SU-DHL-6 (cell line): ENCODE measurements at regions not wholly inside any gene's neighbourhood (a gene's known extent, or its start where the extent isn't known, plus 50 kb on each side); places are given as distances from the start of the nearest gene placed in this dataset.

Experiments
- H2AFZ ChIP-seq: fragments of 200-600 bp; sonication (generic); 2 replicates; pipeline ENCODE4 v1.6.1; 2014; ENCODE audit warnings: low read depth, mild to moderate bottlenecking, moderate library complexity, mixed read lengths, antibody characterized with exemption, low read length; ENCODE audit not compliant: severe bottlenecking
- H3F3A ChIP-seq: fragments of 200-600 bp; shearing (Covaris generic); 2 replicates; pipeline ENCODE4 v1.6.0; 2016; ENCODE audit warnings: antibody characterized with exemption, mild to moderate bottlenecking; ENCODE audit not compliant: insufficient read depth
- H3K27ac ChIP-seq: fragments of 200-600 bp; sonication (generic); 2 replicates; pipeline ENCODE4 v1.5.1; 2016; ENCODE audit warnings: low read depth, mild to moderate bottlenecking, low read length, moderate library complexity, mixed read lengths
- H3K27me3 ChIP-seq: fragments of 200-600 bp; sonication (generic), shearing (Covaris generic); 2 replicates; pipeline ENCODE4 v1.6.0; 2014; ENCODE audit warnings: mild to moderate bottlenecking, low read length
- H3K36me3 ChIP-seq: fragments of 200-600 bp; sonication (generic); 2 replicates; pipeline ENCODE4 v1.6.1; 2014; ENCODE audit warnings: mild to moderate bottlenecking, low read length, mixed read lengths
- H3K4me2 ChIP-seq: fragments of 300-600, 200-600 bp; shearing (Covaris generic), sonication (generic); 2 replicates; pipeline ENCODE4 v1.6.0; 2014; ENCODE audit warnings: low read length, low read depth, mild to moderate bottlenecking; ENCODE audit not compliant: poor library complexity, severe bottlenecking
- H3K4me3 ChIP-seq: fragments of 200-600 bp; sonication (generic); 2 replicates; pipeline ENCODE4 v1.5.1; 2014; ENCODE audit warnings: antibody characterized with exemption, low read length, mild to moderate bottlenecking, mixed read lengths; ENCODE audit not compliant: insufficient read depth, poor library complexity, severe bottlenecking
- H3K79me2 ChIP-seq: fragments of 200-600 bp; sonication (generic); 2 replicates; pipeline ENCODE4 v1.6.1; 2014; ENCODE audit warnings: mild to moderate bottlenecking, low read length, moderate library complexity; ENCODE audit not compliant: insufficient read depth
- H3K9ac ChIP-seq: fragments of 200-600 bp; sonication (generic); 2 replicates; pipeline ENCODE4 v1.7.0; 2014; ENCODE audit warnings: mild to moderate bottlenecking, low read length
- H3K9me2 ChIP-seq: fragments of 200-600 bp; sonication (generic); replicated peaks from 2 replicates; pipeline ENCODE4 v1.6.1; 2014; ENCODE audit warnings: low read length; ENCODE audit not compliant: insufficient read depth
- H3K9me3 ChIP-seq: fragments of 200-600 bp; sonication (generic); 2 replicates; pipeline ENCODE4 v1.6.1; 2014; ENCODE audit warnings: low read length, mixed read lengths; ENCODE audit not compliant: insufficient read depth
- H4K20me1 ChIP-seq: fragments of 200-600 bp; sonication (generic); 2 replicates; pipeline ENCODE4 v1.6.1; 2014; ENCODE audit warnings: low read depth, mild to moderate bottlenecking, antibody characterized with exemption, low read length, moderate library complexity, mixed read lengths
- EZH2phosphoT487 ChIP-seq: fragments of 200-600 bp; sonication (generic), shearing (Covaris generic); conservative IDR thresholded peaks from 2 replicates; pipeline ENCODE4 v1.6.1; 2018; ENCODE audit warnings: mild to moderate bottlenecking, antibody characterized with exemption, low read length, moderate library complexity, mixed read lengths
- TF ChIP-seq, protein P1 (sequence below): fragments of 200-600 bp; sonication (generic); IDR thresholded peaks from one replicate; pipeline ENCODE4 v1.5.1; 2017; ENCODE audit warnings: antibody characterized with exemption, mild to moderate bottlenecking, low read length, moderate library complexity; ENCODE audit not compliant: insufficient read depth, poor library complexity, severe bottlenecking

DNA sequence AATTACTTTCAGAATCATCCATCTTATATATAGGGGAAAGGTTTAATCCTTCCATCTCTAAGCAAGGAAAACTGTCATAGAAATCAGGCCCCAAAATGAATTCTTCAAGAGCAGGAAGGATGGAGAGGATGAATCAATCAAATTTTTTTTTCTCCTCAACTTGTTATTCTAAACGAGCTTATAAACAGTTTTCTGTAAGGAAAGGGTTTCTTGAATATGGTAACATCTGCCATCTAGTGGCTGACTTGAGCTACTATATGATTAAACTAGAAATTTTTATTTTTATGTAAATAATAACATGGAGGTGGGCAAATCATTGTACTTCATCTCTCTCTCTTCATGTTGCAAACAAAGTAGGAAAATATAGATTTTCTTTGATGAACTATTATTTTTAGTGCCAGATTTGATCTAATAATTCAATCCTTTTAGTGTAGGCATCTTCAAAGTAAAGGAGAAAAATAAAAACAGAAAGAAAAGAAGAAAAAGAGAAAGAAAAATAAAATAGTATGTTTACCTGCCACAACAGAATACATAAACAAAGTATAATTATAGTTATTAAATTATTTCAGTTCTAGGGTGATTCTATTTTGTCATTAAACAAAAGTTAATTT, 146.6 kb downstream of the SERPINI1 start:
- Histone ChIP-seq H3K4me2 (peak overlapping the region; percentile 38), H3K79me2 (no peaks in the 10 kb centered on the region), H3K9me2 (no peaks in the 10 kb centered on the region), H4K20me1 (no peaks in the 10 kb centered on the region), H2AFZ (no peak overlapping the region), H3K36me3 (no peaks in the 10 kb centered on the region), H3K9ac (peak overlapping the region; percentile 15; the same call in 1 of the 2 replicates), H3K27ac (no peak overlapping the region), H3K9me3 (no peaks in the 10 kb centered on the region), H3F3A (no peaks in the 10 kb centered on the region), H3K27me3 (no peaks in the 10 kb centered on the region), H3K4me3 (no peak overlapping the region)
- no peak for TF ChIP-seq EZH2phosphoT487
- TF ChIP-seq, protein P1, sequence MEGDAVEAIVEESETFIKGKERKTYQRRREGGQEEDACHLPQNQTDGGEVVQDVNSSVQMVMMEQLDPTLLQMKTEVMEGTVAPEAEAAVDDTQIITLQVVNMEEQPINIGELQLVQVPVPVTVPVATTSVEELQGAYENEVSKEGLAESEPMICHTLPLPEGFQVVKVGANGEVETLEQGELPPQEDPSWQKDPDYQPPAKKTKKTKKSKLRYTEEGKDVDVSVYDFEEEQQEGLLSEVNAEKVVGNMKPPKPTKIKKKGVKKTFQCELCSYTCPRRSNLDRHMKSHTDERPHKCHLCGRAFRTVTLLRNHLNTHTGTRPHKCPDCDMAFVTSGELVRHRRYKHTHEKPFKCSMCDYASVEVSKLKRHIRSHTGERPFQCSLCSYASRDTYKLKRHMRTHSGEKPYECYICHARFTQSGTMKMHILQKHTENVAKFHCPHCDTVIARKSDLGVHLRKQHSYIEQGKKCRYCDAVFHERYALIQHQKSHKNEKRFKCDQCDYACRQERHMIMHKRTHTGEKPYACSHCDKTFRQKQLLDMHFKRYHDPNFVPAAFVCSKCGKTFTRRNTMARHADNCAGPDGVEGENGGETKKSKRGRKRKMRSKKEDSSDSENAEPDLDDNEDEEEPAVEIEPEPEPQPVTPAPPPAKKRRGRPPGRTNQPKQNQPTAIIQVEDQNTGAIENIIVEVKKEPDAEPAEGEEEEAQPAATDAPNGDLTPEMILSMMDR, result peak; percentile 46

DNA sequence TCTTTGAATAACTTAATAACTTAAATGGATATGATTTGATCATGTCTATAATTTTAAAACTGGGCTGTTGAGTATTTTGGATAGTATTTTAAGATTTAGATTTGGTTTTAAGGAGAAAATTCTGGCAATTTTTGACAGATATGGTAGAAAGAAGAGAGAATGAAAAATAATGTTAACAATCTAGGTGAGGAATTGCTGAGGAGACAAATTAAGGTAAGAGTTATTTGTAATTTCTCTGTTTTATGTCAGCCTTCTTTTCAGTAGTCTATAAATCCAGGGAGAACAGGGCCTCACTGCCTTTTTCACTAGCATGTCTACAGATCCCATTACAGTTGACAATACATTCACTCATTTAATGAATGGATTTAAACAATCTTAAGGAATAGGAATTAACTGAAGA, 144.7 kb downstream of the SERPINI1 start:
- Histone ChIP-seq H3K4me2 (no peak overlapping the region), H3K27me3 (no peaks in the 10 kb centered on the region), H3K9me3 (no peaks in the 10 kb centered on the region), H3K9me2 (no peaks in the 10 kb centered on the region), H4K20me1 (no peaks in the 10 kb centered on the region), H3K4me3 (no peak overlapping the region), H3K79me2 (no peaks in the 10 kb centered on the region), H3K36me3 (no peaks in the 10 kb centered on the region), H3K27ac (no peak overlapping the region), H3F3A (no peaks in the 10 kb centered on the region), H2AFZ (no peak overlapping the region), H3K9ac (no peak overlapping the region)
- TF ChIP-seq, protein P1, result no peak
- no peak for TF ChIP-seq EZH2phosphoT487

DNA sequence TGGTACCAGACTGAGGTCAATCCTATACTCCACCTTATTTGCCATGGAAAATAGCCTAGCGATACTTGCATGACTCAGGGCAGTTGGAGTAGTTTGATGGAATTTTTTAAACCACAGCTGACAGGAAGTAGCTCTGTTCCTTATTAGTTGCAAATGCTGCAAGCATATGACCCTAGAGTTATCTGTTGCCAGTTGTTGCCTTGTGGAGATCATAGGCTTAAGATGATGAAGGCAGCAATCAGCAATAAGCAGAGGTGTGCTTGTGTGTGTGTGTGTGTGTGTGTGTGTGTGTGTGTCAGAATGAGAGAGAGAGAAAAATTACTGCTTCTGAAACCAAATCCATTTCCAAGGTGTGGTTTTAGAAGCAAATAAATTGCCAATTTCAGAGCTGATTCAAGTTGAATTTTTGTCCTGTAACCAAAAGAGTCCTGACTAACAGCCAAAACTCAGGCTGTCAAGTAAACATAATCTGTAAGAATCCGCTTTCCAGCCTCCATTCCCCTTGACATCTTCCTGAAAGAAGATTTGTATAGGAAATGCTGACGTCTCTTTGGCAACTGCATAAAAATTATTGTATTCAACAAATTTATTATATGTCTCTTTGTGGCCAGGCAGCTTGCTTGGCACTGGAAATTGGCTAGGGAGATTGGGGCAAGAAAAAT, 141.2 kb downstream of the SERPINI1 start:
- no peaks in the 10 kb centered on the region for H4K20me1 ChIP-seq
- H3K9me2 ChIP-seq, result no peaks in the 10 kb centered on the region
- TF ChIP-seq EZH2phosphoT487, result no peak
- TF ChIP-seq, protein P1, result no peak
- H3K27me3 ChIP-seq, result no peaks in the 10 kb centered on the region
- no peak overlapping the region for H2AFZ ChIP-seq
- no peaks in the 10 kb centered on the region for H3K79me2 ChIP-seq
- no peaks in the 10 kb centered on the region for H3F3A ChIP-seq
- H3K27ac ChIP-seq, result no peak overlapping the region
- H3K9ac ChIP-seq, result no peak overlapping the region
- H3K36me3 ChIP-seq, result no peaks in the 10 kb centered on the region
- H3K4me2 ChIP-seq, result no peak overlapping the region
- H3K4me3 ChIP-seq, result no peak overlapping the region
- H3K9me3 ChIP-seq, result no peaks in the 10 kb centered on the region
